ENCODE measurements at regions not wholly inside any gene's neighbourhood (a gene's known extent, or its start where the extent isn't known, plus 50 kb on each side); places are given as distances from the start of the nearest gene placed in this dataset.

DNA sequence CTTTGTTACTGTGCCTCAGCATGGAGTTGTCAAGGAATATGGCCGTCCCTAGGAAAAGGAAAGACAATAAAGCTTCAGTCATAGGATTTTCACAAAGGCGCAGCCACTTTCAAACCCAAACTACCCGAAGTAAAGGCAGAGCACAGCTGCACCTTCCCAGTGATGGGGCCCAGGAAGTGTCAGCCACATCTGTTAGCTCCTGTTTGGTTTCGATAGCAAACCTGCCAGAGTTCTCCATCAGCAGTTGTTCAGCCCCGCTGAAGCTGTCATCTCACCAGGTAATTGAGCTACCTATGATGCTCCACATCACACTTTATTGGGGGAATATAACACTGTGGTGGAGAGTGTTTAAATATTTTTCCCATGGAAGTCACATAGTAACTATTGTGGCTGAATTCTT, 80.7 kb downstream of the LRATD1 start:
- no peak for TF ChIP-seq GABPA (tag; conservative IDR thresholded peaks at IDR 0.05; ENCODE audit: low read depth)
- TF ChIP-seq, protein P1, sequence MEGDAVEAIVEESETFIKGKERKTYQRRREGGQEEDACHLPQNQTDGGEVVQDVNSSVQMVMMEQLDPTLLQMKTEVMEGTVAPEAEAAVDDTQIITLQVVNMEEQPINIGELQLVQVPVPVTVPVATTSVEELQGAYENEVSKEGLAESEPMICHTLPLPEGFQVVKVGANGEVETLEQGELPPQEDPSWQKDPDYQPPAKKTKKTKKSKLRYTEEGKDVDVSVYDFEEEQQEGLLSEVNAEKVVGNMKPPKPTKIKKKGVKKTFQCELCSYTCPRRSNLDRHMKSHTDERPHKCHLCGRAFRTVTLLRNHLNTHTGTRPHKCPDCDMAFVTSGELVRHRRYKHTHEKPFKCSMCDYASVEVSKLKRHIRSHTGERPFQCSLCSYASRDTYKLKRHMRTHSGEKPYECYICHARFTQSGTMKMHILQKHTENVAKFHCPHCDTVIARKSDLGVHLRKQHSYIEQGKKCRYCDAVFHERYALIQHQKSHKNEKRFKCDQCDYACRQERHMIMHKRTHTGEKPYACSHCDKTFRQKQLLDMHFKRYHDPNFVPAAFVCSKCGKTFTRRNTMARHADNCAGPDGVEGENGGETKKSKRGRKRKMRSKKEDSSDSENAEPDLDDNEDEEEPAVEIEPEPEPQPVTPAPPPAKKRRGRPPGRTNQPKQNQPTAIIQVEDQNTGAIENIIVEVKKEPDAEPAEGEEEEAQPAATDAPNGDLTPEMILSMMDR (IDR thresholded peaks at IDR 0.05 in 2 of 3, conservative IDR thresholded peaks at IDR 0.05 in 1 of 3; ENCODE audit: insufficient read depth in 2 of 3, low read depth in 1 of 3, low read length in 3 of 3): no peak
- no peak for TF ChIP-seq PHB2 (IDR thresholded peaks at IDR 0.05; ENCODE audit: low read depth)
- no peak for TF ChIP-seq HDAC3 (IDR thresholded peaks at IDR 0.05; ENCODE audit: borderline replicate concordance, partially characterized antibody)
- no peak for TF ChIP-seq CREM (IDR thresholded peaks at IDR 0.05; ENCODE audit: low read depth)
- no peak for TF ChIP-seq ETV1 (tag; conservative IDR thresholded peaks at IDR 0.05; ENCODE audit: low read depth)
- no peak for TF ChIP-seq ZC3H11A (IDR thresholded peaks at IDR 0.05; ENCODE audit: low read depth, low read length)
- no peak for TF ChIP-seq ZNF253 (CRISPR knock-in tag; conservative IDR thresholded peaks at IDR 0.05)

All from K562 (cell line).